Neutrophil (primary cell): ENCODE measurements at regions not wholly inside any gene's neighbourhood (a gene's known extent, or its start where the extent isn't known, plus 50 kb on each side); places are given as distances from the start of the nearest gene placed in this dataset.

Experiments used
- H3K27ac ChIP-seq: fragments of 200-600 bp; sonication (generic); 2 replicates; pipeline ENCODE4 v1.5.1; 2016; ENCODE audit warnings: mild to moderate bottlenecking, moderate library complexity
- H3K27me3 ChIP-seq: fragments of 200-600 bp; sonication (generic); 2 replicates; pipeline ENCODE4 v1.6.0; 2016; ENCODE audit warnings: mild to moderate bottlenecking
- H3K36me3 ChIP-seq: fragments of 200-600 bp; sonication (generic); 2 replicates; pipeline ENCODE4 v1.5.1; 2017
- H3K4me1 ChIP-seq, 2 experiments: fragments of 200-600 bp in 1 of 2; sonication (generic) in 1 of 2; 1 replicate in 1 of 2; 2 replicates in 1 of 2; pipeline versions ENCODE4 v1.5.1 to v1.6.1; 2013 to 2016; ENCODE audit warnings: low read depth in 1 of 2, low read length in 1 of 2, mild to moderate bottlenecking in 1 of 2, moderate library complexity in 1 of 2; ENCODE audit not compliant: control insufficient read depth in 1 of 2, insufficient read depth in 1 of 2
- H3K4me3 ChIP-seq, 2 experiments: fragments of 200-600 bp in 1 of 2; sonication (generic) in 1 of 2; 1 replicate in 1 of 2; 2 replicates in 1 of 2; pipeline ENCODE4 v1.5.1; 2013 to 2016; ENCODE audit warnings: low read depth in 1 of 2, low read length in 1 of 2, mild to moderate bottlenecking in 1 of 2, moderate library complexity in 1 of 2
- H3K9me3 ChIP-seq: fragments of 200-600 bp; sonication (generic); 2 replicates; pipeline ENCODE4 v1.5.1; 2016
- TF ChIP-seq, protein P1 (sequence below): fragments of 200-600 bp; sonication (generic); IDR thresholded peaks from 2 replicates; pipeline ENCODE4 v1.5.1; 2016; ENCODE audit warnings: antibody characterized with exemption

DNA sequence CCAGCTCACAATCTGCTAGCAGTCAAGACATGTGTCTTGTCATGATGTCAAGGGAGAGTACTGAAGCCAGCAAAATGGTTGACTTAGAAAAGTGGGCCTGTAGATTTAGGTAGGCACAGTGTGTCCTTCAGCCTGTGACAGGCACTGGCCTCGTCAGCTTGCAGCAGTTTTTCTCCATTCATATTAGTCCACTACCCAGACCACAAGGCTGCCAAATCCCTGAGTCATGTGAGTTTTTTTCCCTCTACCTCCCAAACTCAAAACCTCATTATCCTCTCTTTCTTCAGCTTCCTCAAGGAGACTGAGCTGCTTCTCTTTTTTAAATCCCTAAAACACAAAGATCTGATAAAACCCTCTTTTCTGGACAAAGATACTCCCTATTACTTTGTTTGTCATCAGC, 102.6 kb upstream of the HS3ST3A1 start:
- Histone ChIP-seq H3K36me3 (no peaks in the 10 kb centered on the region), H3K9me3 (no peaks in the 10 kb centered on the region), H3K4me3 (no peak overlapping the region), H3K27ac (no peak overlapping the region), H3K27me3 (no peaks in the 10 kb centered on the region), H3K4me1 (no peaks in the 10 kb centered on the region)
- TF ChIP-seq, protein P1, sequence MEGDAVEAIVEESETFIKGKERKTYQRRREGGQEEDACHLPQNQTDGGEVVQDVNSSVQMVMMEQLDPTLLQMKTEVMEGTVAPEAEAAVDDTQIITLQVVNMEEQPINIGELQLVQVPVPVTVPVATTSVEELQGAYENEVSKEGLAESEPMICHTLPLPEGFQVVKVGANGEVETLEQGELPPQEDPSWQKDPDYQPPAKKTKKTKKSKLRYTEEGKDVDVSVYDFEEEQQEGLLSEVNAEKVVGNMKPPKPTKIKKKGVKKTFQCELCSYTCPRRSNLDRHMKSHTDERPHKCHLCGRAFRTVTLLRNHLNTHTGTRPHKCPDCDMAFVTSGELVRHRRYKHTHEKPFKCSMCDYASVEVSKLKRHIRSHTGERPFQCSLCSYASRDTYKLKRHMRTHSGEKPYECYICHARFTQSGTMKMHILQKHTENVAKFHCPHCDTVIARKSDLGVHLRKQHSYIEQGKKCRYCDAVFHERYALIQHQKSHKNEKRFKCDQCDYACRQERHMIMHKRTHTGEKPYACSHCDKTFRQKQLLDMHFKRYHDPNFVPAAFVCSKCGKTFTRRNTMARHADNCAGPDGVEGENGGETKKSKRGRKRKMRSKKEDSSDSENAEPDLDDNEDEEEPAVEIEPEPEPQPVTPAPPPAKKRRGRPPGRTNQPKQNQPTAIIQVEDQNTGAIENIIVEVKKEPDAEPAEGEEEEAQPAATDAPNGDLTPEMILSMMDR, result no peak

DNA sequence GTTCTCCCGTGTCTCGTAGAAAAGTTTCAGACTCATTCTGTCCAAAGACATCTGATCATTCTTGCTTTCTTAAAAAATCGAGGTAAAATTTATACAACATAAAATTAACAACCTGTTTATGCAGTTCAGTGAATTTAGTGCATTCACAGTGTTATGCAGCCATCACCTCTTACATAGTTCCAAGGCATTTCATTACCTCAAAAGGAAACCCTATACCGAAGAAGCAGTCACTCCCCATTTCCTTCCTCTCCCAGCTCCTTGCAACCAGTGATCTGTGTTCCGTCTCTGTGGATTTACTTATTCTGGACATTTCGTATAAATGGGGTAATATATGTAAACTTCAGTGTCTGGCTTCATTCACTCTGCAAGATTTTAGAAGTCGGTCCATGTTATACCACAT, 103.5 kb upstream of the HS3ST3A1 start:
- Histone ChIP-seq H3K27me3 (no peaks in the 10 kb centered on the region), H3K9me3 (no peaks in the 10 kb centered on the region), H3K27ac (no peak overlapping the region), H3K4me1 (no peaks in the 10 kb centered on the region), H3K4me3 (no peak overlapping the region), H3K36me3 (no peaks in the 10 kb centered on the region)
- TF ChIP-seq, protein P1, result no peak

DNA sequence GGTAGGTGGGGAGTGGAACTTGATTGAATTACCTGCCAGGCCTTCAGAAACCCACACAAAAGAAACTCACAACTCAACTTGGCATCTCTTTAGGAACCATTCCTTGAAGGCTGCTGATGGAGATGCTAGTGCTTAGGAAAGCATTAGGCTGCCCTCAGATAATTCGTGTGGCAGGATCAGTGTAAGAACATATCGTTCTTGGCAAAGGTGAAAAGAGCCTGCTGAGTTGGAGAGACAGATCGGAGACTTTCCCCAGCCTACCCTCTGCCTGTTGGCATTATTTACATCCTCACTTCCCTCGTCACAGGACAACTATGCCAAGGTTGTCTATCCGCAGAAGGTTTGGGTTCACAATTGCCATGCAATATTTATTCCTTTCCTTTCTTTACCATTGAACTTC, 120.0 kb upstream of the HS3ST3A1 start:
- H3K36me3 ChIP-seq, result no peaks in the 10 kb centered on the region
- H3K4me3 ChIP-seq, result no peak overlapping the region
- TF ChIP-seq, protein P1, result no peak
- no peak overlapping the region for H3K27ac ChIP-seq
- H3K9me3 ChIP-seq, result no peaks in the 10 kb centered on the region
- no peaks in the 10 kb centered on the region for H3K4me1 ChIP-seq
- no peaks in the 10 kb centered on the region for H3K27me3 ChIP-seq

DNA sequence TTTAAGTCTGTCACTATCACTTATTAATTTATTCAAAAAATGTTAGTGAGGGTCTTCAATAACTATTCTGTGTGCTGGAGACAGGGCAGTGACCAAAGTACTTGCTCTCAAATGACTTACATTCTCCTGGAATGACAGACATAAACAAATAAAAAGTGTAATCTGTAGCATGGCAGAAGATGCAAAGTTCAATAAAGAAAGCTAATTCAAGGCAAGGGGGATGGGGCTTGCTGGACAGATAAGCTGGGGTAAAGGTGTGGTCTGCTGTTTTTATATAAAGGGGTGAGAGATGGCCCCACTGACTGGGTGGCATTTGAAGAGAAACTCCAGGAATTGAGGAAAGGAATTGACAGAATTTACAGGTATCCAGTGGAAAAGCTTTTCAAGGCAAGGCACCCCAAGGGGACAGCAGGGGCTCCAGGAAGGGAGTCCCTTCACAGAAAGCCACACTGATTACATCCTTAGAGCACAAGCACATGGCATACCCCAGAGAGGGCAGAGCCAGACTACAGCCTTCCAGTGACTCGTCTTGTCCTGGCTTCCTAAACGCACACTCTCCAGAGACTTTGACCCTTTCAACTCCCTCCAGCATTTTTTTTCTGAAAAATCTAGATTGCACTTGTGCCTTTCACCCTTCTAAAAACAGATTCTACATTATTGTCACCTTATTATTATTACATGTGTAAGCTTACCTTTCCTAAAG, 123.7 kb upstream of the HS3ST3A1 start:
- no peak overlapping the region for H3K4me3 ChIP-seq
- TF ChIP-seq, protein P1, result no peak
- H3K4me1 ChIP-seq, result no peaks in the 10 kb centered on the region
- no peaks in the 10 kb centered on the region for H3K9me3 ChIP-seq
- H3K36me3 ChIP-seq, result no peaks in the 10 kb centered on the region
- no peaks in the 10 kb centered on the region for H3K27me3 ChIP-seq
- H3K27ac ChIP-seq, result no peak overlapping the region

DNA sequence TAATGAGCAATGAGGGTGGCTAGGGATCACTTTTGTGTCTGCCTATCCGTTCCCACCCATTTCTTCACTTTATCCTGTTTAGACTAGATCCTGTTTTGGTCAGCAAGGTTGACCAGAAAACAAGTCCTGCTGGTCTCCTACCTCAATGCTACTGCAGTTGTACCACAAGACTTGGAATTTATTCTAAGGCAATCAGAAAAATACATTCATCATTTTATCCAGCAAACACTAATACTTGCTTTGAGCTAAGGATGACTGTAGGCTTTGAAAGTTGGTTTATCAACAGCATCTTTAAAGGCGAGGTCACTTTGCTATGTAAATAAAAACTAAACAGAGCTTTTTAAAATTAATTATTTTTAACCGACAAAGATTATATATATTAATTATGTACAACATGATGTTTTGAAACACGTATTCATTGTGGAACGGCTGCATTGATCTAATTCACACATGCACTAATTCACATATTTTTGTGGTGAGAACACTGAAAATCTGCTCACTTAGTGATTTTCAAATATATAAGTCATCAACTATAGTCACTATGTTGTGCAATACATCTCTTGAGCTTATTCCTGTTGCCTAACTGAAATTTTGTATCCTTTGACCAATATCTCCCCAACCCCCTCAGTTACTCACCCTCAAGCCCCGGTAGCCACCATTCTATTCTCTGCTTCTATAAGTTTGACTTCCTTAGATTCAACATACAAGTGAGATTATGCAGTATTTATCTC, 125.9 kb upstream of the HS3ST3A1 start:
- H3K27me3 ChIP-seq, result no peaks in the 10 kb centered on the region
- H3K4me3 ChIP-seq, result no peak overlapping the region
- TF ChIP-seq, protein P1, result no peak
- no peaks in the 10 kb centered on the region for H3K9me3 ChIP-seq
- no peaks in the 10 kb centered on the region for H3K36me3 ChIP-seq
- no peaks in the 10 kb centered on the region for H3K4me1 ChIP-seq
- no peak overlapping the region for H3K27ac ChIP-seq
